GM23248 (cell line): ENCODE measurements at regions not wholly inside any gene's neighbourhood (a gene's known extent, or its start where the extent isn't known, plus 50 kb on each side); places are given as distances from the start of the nearest gene placed in this dataset.
A peak's percentile ranks its signal among the peaks of the same experiment; 100 is the strongest.

ENCODE experiments used
- DNase-seq: peaks from one replicate; pipeline ENCODE4 v3.0.0-alpha.2; 2015
- H2AFZ ChIP-seq: fragments of 200-600 bp; sonication (generic); 2 replicates; pipeline ENCODE4 v1.6.1; 2016; ENCODE audit warnings: antibody characterized with exemption
- H3F3A ChIP-seq: fragments of 200-600 bp; sonication (generic); 2 replicates; pipeline ENCODE4 v1.6.1; 2016; ENCODE audit warnings: mild to moderate bottlenecking, antibody characterized with exemption, mixed run types; ENCODE audit not compliant: insufficient read depth
- H3K27ac ChIP-seq: fragments of 200-600 bp; sonication (generic); 2 replicates; pipeline ENCODE4 v1.5.1; 2016; ENCODE audit warnings: mild to moderate bottlenecking
- H3K27me3 ChIP-seq: fragments of 200-600 bp; sonication (generic); replicated peaks from 2 replicates; pipeline ENCODE4 v1.6.1; 2016; ENCODE audit warnings: mild to moderate bottlenecking; ENCODE audit not compliant: insufficient read depth
- H3K36me3 ChIP-seq: fragments of 200-600 bp; sonication (generic); 2 replicates; pipeline ENCODE4 v1.6.1; 2016; ENCODE audit warnings: low read depth, mild to moderate bottlenecking
- H3K4me1 ChIP-seq: fragments of 200-600 bp; sonication (generic); 2 replicates; pipeline ENCODE4 v1.6.1; 2016; ENCODE audit warnings: mild to moderate bottlenecking; ENCODE audit not compliant: insufficient read depth
- H3K4me2 ChIP-seq: fragments of 200-600 bp; sonication (generic); one replicate; pipeline ENCODE4 v1.6.1; 2016; ENCODE audit warnings: mild to moderate bottlenecking; ENCODE audit not compliant: unreplicated experiment
- H3K4me3 ChIP-seq: fragments of 200-600 bp; sonication (generic); 2 replicates; pipeline ENCODE4 v1.5.1; 2016; ENCODE audit warnings: mild to moderate bottlenecking
- H3K79me2 ChIP-seq: fragments of 200-600 bp; sonication (generic); 2 replicates; pipeline ENCODE4 v1.6.1; 2016; ENCODE audit warnings: mild to moderate bottlenecking; ENCODE audit not compliant: insufficient read depth
- H3K9ac ChIP-seq: fragments of 200-600 bp; sonication (generic); 2 replicates; pipeline ENCODE4 v1.6.1; 2016; ENCODE audit warnings: mild to moderate bottlenecking
- H3K9me2 ChIP-seq: fragments of 200-600 bp; sonication (generic); 2 replicates; pipeline ENCODE4 v1.6.1; 2016; ENCODE audit warnings: mixed run types, mild to moderate bottlenecking, moderate library complexity; ENCODE audit not compliant: insufficient read depth
- H3K9me3 ChIP-seq: fragments of 200-600 bp; sonication (generic); one replicate; pipeline ENCODE4 v1.6.1; 2017; ENCODE audit warnings: low read depth
- H4K20me1 ChIP-seq: fragments of 200-600 bp; sonication (generic); 2 replicates; pipeline ENCODE4 v1.6.0; 2016; ENCODE audit not compliant: insufficient read depth
- EZH2 ChIP-seq: fragments of 200-600 bp; sonication (generic); IDR thresholded peaks from 2 replicates; pipeline ENCODE4 v1.6.1; 2018; ENCODE audit warnings: antibody characterized with exemption, mild to moderate bottlenecking; ENCODE audit not compliant: insufficient read depth, poor library complexity, severe bottlenecking
- EZH2phosphoT487 ChIP-seq: fragments of 200-600 bp; sonication (generic); IDR thresholded peaks from 2 replicates; pipeline ENCODE4 v1.6.1; 2018; ENCODE audit warnings: antibody characterized with exemption, moderate library complexity, mild to moderate bottlenecking, low read depth; ENCODE audit not compliant: insufficient read depth
- WGBS, 2 experiments: methylation state at CpG; one replicate each; pipeline ENCODE4 v1.1.6; 2015 to 2017; ENCODE audit warnings: low lambda C conversion rate in 2 of 2, low coverage in 1 of 2; ENCODE audit errors: missing lambda C conversion rate in 2 of 2; 5-methylcytosine and 5-hydroxymethylcytosine counted together
- in situ Hi-C: fragments of 300-500 bp; cut with MboI; formaldehyde crosslinking; loops from 2 replicates; pipeline ENCODE4 v1.15.0; 2020

GRCh38 chr6:84349542-84349941 lies 122.1 kb upstream of the CEP162 start:
- WGBS, 2 experiments = 88 to 94% methylated on average over 1 of the region's 1 CpG
- H3K27ac ChIP-seq = no peak overlapping the region
- no peaks in the 10 kb centered on the region for H3K4me1 ChIP-seq
- no peaks in the 10 kb centered on the region; the same call in 1 of the 2 replicates for H3K27me3 ChIP-seq
- no peaks in the 10 kb centered on the region for H3K36me3 ChIP-seq
- no peaks in the 10 kb centered on the region for H3K9me3 ChIP-seq
- no peaks in the 10 kb centered on the region for H3K9me2 ChIP-seq
- H3K4me3 ChIP-seq = no peak overlapping the region
- no peaks in the 10 kb centered on the region for H3K79me2 ChIP-seq
- no peak overlapping the region for H3K9ac ChIP-seq
- no peak overlapping the region for H3K4me2 ChIP-seq
- no peak for DNase-seq
- H4K20me1 ChIP-seq = no peaks in the 10 kb centered on the region
- in situ Hi-C loops = no loop called here
- no peaks in the 10 kb centered on the region for H3F3A ChIP-seq
- TF ChIP-seq EZH2 (no peak), EZH2phosphoT487 (no peak)
- no peak overlapping the region for H2AFZ ChIP-seq

- Histone ChIP-seq H3K9me3 (no peaks in the 10 kb centered on the region), H3K27me3 (no peaks in the 10 kb centered on the region; the same call in 1 of the 2 replicates), H3K9me2 (no peaks in the 10 kb centered on the region), H3K4me3 (no peak overlapping the region), H3K4me2 (no peak overlapping the region), H3K79me2 (no peaks in the 10 kb centered on the region), H4K20me1 (no peaks in the 10 kb centered on the region), H3K9ac (no peak overlapping the region), H2AFZ (no peak overlapping the region), H3K36me3 (no peaks in the 10 kb centered on the region), H3K4me1 (no peaks in the 10 kb centered on the region), H3F3A (no peaks in the 10 kb centered on the region), H3K27ac (no peak overlapping the region)
- WGBS, 2 experiments = 60 to 65% methylated on average over 1 of the region's 1 CpG
- in situ Hi-C loops = no loop called here
- TF ChIP-seq EZH2 (no peak), EZH2phosphoT487 (no peak)
- peak; percentile 10 for DNase-seq
These were observed 121.4 kb upstream of the CEP162 start for GRCh38 chr6:84348801-84349200.

- Histone ChIP-seq H4K20me1 (no peaks in the 10 kb centered on the region), H3K9me2 (no peaks in the 10 kb centered on the region), H2AFZ (no peak overlapping the region), H3K79me2 (no peaks in the 10 kb centered on the region), H3K27ac (no peak overlapping the region), H3K9ac (no peak overlapping the region), H3K9me3 (no peaks in the 10 kb centered on the region), H3K36me3 (no peaks in the 10 kb centered on the region), H3K4me1 (no peaks in the 10 kb centered on the region), H3F3A (no peaks in the 10 kb centered on the region), H3K27me3 (no peaks in the 10 kb centered on the region; the same call in 1 of the 2 replicates), H3K4me2 (no peak overlapping the region), H3K4me3 (no peak overlapping the region)
- DNase-seq = peak; percentile 45
- no peak for TF ChIP-seq EZH2phosphoT487
- TF ChIP-seq EZH2 = no peak
- in situ Hi-C loops = no loop called here
These were observed 118.9 kb upstream of the CEP162 start for GRCh38 chr6:84346372-84346771.

GRCh38 chr6:84344005-84344404 lies 116.6 kb upstream of the CEP162 start:
- no peak overlapping the region for H2AFZ ChIP-seq
- TF ChIP-seq EZH2 (no peak), EZH2phosphoT487 (no peak)
- no peaks in the 10 kb centered on the region for H4K20me1 ChIP-seq
- H3K4me3 ChIP-seq = no peak overlapping the region
- in situ Hi-C loops = no loop called here
- H3F3A ChIP-seq = no peaks in the 10 kb centered on the region
- H3K9me3 ChIP-seq = no peaks in the 10 kb centered on the region
- no peak overlapping the region for H3K27ac ChIP-seq
- H3K79me2 ChIP-seq = no peaks in the 10 kb centered on the region
- H3K9me2 ChIP-seq = no peaks in the 10 kb centered on the region
- H3K4me2 ChIP-seq = no peak overlapping the region
- no peak overlapping the region for H3K9ac ChIP-seq
- no peaks in the 10 kb centered on the region; the same call in 1 of the 2 replicates for H3K27me3 ChIP-seq
- no peaks in the 10 kb centered on the region for H3K4me1 ChIP-seq
- WGBS, 2 experiments = 64 to 68% methylated on average over 3 of the region's 3 CpGs
- H3K36me3 ChIP-seq = no peaks in the 10 kb centered on the region
- no peak for DNase-seq

- H3K9me2 ChIP-seq = no peaks in the 10 kb centered on the region
- no peaks in the 10 kb centered on the region for H4K20me1 ChIP-seq
- TF ChIP-seq EZH2phosphoT487 (no peak), EZH2 (no peak)
- 73 to 75% methylated on average over 8 of the region's 8 CpGs for WGBS, 2 experiments
- no peaks in the 10 kb centered on the region for H3F3A ChIP-seq
- H3K9me3 ChIP-seq = no peaks in the 10 kb centered on the region
- H2AFZ ChIP-seq = no peak overlapping the region
- in situ Hi-C loops = no loop called here
- no peak overlapping the region for H3K4me2 ChIP-seq
- H3K79me2 ChIP-seq = no peaks in the 10 kb centered on the region
- no peak overlapping the region for H3K9ac ChIP-seq
- no peak for DNase-seq
- no peaks in the 10 kb centered on the region for H3K36me3 ChIP-seq
- no peak overlapping the region for H3K4me3 ChIP-seq
- H3K27ac ChIP-seq = no peak overlapping the region
- H3K4me1 ChIP-seq = no peaks in the 10 kb centered on the region
- H3K27me3 ChIP-seq = no peaks in the 10 kb centered on the region
These were observed 113.0 kb upstream of the CEP162 start for GRCh38 chr6:84340422-84340821.
